ENCODE measurements at regions not wholly inside any gene's neighbourhood (a gene's known extent, or its start where the extent isn't known, plus 50 kb on each side); places are given as distances from the start of the nearest gene placed in this dataset.

GRCh38 chr9:87115785-87116184 lies 168.5 kb upstream of the GAS1 start:
- Histone ChIP-seq H3K36me3 (no peaks in the 10 kb centered on the region), H3K27ac (no peak overlapping the region), H3K27me3 (ENCODE audit: insufficient read depth, low read depth, severe bottlenecking) (peaks cover 36% of the 10 kb centered on the region), H3K9me3 (ENCODE audit: severe bottlenecking) (no peaks in the 10 kb centered on the region), H3K4me3 (ENCODE audit: low read depth, low read length) (no peak overlapping the region)
- no peak for DNase-seq
- no peak for TF ChIP-seq CTCF (IDR thresholded peaks at IDR 0.05; ENCODE audit: low read depth, low read length)

GRCh38 chr9:87116492-87116891 lies 169.2 kb upstream of the GAS1 start:
- H3K27me3 ChIP-seq (ENCODE audit: insufficient read depth, low read depth, severe bottlenecking): peaks cover 34% of the 10 kb centered on the region
- H3K36me3 ChIP-seq: no peaks in the 10 kb centered on the region
- DNase-seq: no peak
- no peak for TF ChIP-seq CTCF (IDR thresholded peaks at IDR 0.05; ENCODE audit: low read depth, low read length)
- H3K4me3 ChIP-seq (ENCODE audit: low read depth, low read length): no peak overlapping the region
- no peaks in the 10 kb centered on the region for H3K9me3 ChIP-seq (ENCODE audit: severe bottlenecking)
- no peak overlapping the region for H3K27ac ChIP-seq

- Histone ChIP-seq H3K27ac (no peak overlapping the region), H3K36me3 (no peaks in the 10 kb centered on the region), H3K4me3 (ENCODE audit: low read depth, low read length) (no peak overlapping the region), H3K9me3 (ENCODE audit: severe bottlenecking) (no peaks in the 10 kb centered on the region), H3K27me3 (ENCODE audit: insufficient read depth, low read depth, severe bottlenecking) (peaks cover 46% of the 10 kb centered on the region)
- no peak for DNase-seq
- no peak for TF ChIP-seq CTCF (IDR thresholded peaks at IDR 0.05; ENCODE audit: low read depth, low read length)
These were observed 171.3 kb upstream of the GAS1 start for GRCh38 chr9:87118594-87118993.

GRCh38 chr9:87119328-87119881 lies 172.1 kb upstream of the GAS1 start:
- no peak overlapping the region for H3K4me3 ChIP-seq (ENCODE audit: low read depth, low read length)
- peaks cover 54% of the 10 kb centered on the region for H3K27me3 ChIP-seq (ENCODE audit: insufficient read depth, low read depth, severe bottlenecking)
- no peak for DNase-seq
- no peaks in the 10 kb centered on the region for H3K9me3 ChIP-seq (ENCODE audit: severe bottlenecking)
- no peak for TF ChIP-seq CTCF (IDR thresholded peaks at IDR 0.05; ENCODE audit: low read depth, low read length)
- H3K27ac ChIP-seq: no peak overlapping the region
- no peaks in the 10 kb centered on the region for H3K36me3 ChIP-seq

- no peak for DNase-seq
These were observed 173.3 kb upstream of the GAS1 start for GRCh38 chr9:87120610-87121009.

More at GRCh38 chr9:87120610-87121009, 173.3 kb upstream of the GAS1 start:
- H3K27me3 ChIP-seq (ENCODE audit: insufficient read depth, low read depth, severe bottlenecking): peaks cover 52% of the 10 kb centered on the region
- no peaks in the 10 kb centered on the region for H3K36me3 ChIP-seq
- no peak for TF ChIP-seq CTCF (IDR thresholded peaks at IDR 0.05; ENCODE audit: low read depth, low read length)
- no peak overlapping the region for H3K4me3 ChIP-seq (ENCODE audit: low read depth, low read length)
- no peak overlapping the region for H3K27ac ChIP-seq
- H3K9me3 ChIP-seq (ENCODE audit: severe bottlenecking): no peaks in the 10 kb centered on the region
